Kidney capillary endothelial cell (primary cell): ENCODE measurements at regions not wholly inside any gene's neighbourhood (a gene's known extent, or its start where the extent isn't known, plus 50 kb on each side); places are given as distances from the start of the nearest gene placed in this dataset.
A peak's percentile ranks its signal among the peaks of the same experiment; 100 is the strongest.

Experiments
- DNase-seq: peaks from one replicate; pipeline ENCODE4 v3.0.0-alpha.2; 2018; ENCODE audit warnings: low spot score

DNA sequence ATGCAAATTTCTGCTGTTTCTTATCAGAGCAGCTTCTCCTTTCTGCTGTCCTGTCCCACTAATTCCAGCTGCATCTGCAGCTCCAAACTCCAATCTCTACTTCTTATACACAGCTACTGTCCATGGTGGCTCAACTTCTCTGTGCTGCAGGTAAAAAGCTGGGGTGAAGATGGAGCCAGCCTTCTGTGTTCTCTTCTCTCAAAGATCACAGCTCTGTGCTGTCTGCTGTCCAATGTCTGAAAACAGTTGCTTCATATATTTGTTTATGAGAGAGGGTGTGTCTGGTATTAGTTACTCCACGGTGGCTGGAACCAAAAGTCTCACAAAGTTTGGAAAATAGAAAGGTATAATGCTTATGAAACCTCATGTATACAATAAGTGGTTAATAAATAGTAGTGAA lies 445.8 kb upstream of the TBX3 start:
- no peak for DNase-seq

- no peak for DNase-seq
Measured at GRCh38 chr12:115121053-115121452, 437.1 kb upstream of the TBX3 start.

GRCh38 chr12:115118177-115118724 lies 434.3 kb upstream of the TBX3 start:
- no peak for DNase-seq

- no peak for DNase-seq
Measured at GRCh38 chr12:115114140-115114539, 430.2 kb upstream of the TBX3 start.

DNA sequence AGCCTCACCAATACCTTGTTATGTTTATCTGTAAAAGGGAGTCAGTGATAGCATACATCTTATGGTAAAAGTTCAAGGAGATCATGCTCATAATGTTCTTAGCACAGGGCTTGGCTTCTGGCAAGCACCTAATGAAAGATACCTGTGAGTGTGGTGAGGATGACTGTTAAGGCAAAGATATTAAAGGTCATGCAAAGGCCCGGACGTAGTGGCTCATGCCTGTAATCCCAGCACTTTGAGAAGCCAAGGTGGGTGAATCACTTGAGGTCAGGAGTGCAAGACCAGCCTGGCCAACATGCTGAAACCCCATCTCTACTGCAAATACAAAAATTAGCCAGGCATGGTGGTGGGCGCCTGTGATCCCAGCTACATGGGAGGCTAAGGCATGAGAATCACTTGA lies 425.9 kb upstream of the TBX3 start:
- no peak for DNase-seq

DNA sequence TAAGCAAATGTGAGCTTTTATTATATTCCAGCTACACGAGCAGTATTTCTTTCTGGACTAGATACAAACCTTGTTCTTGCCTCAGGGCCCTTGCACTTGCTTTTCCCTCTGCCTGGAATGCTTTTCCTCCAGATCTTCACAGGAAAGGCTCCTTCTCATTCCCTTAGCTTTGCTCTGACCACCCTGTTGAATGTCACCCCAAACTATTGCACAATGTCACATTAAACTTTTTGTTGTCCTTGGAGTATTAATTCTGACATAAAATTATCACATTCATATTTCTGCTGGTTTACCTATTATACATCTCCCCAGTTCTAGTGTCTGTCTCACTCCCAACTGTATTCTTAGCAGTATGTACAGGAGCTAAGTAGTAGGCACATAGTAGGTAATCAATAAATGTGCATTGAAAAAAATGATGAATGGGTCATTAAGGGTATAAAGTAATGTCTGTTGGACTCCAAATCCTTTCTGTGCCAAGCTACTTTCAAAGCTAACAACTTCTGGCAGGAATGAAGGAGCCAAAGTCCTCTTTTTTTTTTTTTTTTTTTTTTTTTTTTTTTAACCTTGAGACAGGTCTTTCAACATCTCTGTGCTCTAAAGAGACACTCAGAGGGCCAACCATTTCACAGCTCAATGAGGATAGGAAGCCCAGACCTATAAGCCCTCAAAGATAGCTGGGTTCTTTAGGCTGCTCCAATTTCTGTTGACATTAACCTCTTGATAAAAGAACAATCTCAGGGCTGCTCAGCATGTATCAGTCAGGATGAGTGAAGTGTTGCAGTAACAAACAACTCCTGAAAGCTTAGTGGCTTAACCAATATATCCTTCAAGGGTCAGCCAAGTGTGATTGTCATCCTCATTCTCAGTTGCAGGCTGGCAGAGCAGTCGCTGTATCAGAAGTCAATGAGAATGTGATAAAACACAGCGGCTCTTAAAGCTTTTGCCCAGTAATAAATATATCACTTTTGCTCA lies 424.4 kb upstream of the TBX3 start:
- no peak for DNase-seq

DNA sequence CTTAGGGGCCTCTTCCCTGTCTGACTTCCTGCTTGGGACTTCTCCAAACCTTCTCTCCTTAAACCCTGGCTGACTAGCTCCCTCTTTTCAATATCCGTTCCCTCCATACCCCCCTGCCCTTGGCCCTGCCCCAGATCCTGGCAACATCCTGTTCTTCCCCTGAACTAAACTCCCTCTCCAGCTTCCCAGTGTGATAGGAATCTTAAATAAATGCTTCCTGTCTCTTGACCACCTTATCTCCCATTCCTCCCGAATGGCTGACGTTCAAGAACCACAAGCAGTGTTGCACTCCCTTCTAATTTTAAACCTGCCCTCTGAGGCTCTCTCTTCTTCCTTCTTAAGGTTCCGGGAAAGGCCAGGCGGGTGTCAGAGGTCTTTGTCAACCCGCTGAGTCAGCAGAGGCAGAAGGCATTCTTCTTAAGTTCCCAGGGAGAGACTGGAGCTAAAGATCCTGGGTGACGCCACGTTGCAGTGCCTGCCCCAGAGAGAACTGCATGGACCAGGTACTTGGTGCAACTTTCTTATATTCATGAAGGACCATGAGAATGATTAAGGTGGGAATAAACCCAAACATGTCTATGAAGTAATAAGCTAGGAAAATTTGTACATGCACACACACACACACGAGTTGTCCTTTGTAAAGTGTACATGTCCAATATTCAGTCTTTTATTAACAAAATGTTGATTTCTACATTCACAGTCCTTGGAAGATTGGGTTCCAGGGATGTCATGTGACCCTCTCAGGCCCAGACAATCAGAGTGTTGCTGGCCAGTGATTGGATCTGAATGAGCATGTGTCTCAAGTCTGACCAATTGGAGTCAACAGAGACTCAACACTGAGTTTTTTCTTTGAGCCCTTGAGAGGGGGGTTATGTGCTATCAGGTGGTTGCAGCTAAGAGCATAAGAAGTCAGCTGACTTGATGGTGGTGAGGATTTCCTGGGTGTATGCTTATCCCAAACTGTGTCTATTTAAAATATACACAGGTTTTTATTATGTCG lies 420.2 kb upstream of the TBX3 start:
- DNase-seq: peak; percentile 1

- no peak for DNase-seq
Measured at GRCh38 chr12:115102450-115102849, 418.5 kb upstream of the TBX3 start.

DNA sequence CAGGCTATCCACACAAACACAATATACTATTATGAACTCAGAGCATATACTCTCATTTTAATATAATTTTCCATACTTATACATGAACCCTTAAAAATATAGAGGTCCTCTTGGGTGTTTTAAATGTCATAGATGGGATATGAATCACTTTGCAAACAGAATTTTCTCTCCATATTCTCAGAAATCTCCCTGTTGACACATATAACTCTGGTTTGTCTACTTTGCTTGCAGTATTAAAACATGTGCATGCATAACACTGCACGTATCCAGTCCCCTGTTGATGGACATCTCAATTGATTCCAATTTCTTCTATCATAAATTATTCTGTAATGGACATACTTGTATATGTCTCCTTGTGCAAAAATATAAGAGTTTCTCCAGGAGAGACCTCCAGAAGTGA lies 417.5 kb upstream of the TBX3 start:
- DNase-seq: no peak

DNA sequence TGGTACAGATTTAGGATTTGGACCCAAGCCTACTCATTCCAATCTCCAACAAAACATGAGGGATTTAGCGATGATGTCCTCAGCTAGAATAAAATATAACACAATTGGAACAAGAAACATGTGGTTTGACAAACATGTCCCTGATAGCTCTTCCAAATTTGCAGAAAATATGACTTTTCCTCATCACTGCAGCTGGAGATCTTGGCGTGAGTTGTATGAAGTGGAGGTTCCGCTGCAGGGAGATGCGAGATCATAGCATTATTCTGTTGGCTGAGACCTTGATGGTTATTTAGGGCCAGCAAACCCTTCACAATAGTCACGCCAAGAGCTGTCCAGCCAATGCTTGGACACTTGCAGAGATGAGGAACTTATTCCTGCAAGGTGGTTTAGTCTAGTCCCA lies 413.4 kb upstream of the TBX3 start:
- no peak for DNase-seq

DNA sequence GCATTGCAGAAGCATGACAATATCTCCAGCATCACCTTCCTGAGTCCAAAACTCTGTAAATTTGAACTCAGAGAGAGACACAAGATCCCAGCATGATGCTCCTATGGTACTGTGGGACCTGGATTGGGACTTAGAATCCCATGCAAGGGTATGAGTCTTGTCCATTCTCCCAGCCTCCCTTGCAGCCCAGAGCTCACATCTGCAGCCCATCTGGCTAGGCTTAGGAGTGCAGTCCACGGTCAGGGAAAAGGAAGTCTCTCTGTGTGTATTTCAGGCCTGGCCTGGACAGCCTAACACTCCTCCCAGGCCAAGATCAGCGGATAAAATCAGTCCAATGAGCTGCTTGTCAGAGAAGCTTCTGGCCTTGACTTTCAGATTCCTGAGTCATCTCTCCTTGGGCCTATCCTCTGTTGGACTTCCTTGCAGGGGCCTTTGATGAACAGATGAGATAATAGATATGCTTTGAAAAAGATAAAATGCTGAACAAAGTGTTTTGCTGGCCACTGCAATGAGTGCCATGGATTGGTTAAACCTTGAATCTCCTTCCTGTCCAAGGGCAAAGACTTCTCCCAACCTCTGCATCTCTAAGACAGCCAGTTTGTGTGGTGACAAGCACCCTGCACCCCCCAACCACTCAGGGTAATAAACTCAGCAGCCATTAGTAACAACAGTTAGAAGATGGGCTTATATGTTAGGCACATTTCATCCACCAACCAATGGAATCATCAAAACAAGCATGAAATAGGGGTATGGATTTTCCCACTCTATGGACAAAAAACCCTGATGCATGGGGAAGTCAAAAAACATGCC lies 412.8 kb upstream of the TBX3 start:
- no peak for DNase-seq

GRCh38 chr12:115095073-115095748 lies 411.2 kb upstream of the TBX3 start:
- no peak for DNase-seq

GRCh38 chr12:115094163-115094816 lies 410.3 kb upstream of the TBX3 start:
- no peak for DNase-seq

DNA sequence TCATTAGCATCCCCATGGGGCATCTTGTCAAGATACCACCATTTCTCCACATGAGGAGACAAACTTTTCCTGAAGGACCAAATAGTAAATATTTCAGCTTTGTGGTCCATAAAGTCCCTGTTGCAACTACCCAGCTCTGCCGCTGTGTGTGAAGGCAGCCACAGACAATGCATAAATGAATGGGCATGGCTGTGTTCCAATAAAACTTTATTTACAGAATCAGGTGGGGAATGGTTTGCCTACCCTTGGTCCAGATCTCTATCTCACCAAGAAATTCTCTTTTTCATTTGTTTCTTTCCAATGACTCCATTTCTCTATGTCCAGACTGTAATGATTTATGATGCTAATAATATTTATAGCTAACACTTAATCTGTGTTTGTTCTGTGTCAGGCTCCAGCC lies 409.3 kb upstream of the TBX3 start:
- DNase-seq: no peak

GRCh38 chr12:115090783-115091182 lies 406.8 kb upstream of the TBX3 start:
- DNase-seq: no peak

GRCh38 chr12:115088995-115089841 lies 405.2 kb upstream of the TBX3 start:
- no peak for DNase-seq

- no peak for DNase-seq
Measured at GRCh38 chr12:115088328-115088994, 404.5 kb upstream of the TBX3 start.

DNA sequence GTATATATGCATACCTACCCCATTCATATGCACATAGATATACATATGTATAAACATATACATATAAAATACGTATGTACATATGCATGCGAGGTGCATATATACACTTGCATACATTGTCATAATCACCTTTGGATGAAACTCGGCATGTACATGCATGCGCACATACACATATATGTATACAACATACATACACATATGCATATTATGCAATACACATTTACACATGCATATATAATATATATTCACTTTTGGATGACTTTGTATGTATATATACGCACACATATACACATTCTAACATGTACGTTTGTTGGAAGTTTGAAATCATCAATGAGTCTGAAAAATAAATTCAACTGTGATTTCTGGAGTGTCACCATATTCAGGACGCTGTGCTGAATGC lies 401.6 kb upstream of the TBX3 start:
- DNase-seq: no peak

DNA sequence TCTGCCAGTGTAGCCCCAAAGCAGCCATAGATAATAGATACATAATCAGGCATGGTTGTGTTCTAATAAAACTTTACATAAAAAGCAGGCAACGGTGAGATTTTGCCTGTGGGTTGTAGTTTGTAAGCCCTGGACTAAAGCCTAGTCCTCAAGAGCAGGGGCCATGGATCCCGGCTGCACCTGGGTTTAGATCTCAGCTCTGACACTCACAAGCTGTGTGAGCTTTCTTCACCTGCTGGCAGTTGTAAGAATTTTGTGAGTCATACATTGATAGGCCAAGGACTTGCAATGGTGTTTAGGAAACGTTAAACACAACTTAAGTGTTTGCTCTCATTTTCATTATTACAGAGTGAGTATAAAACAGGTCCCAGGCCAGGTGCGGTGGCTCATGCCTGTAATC lies 395.8 kb upstream of the TBX3 start:
- no peak for DNase-seq
